Testis (tissue), 2 donors: ENCODE measurements at regions not wholly inside any gene's neighbourhood (a gene's known extent, or its start where the extent isn't known, plus 50 kb on each side); places are given as distances from the start of the nearest gene placed in this dataset.

Experiments
- DNase-seq: peaks from one replicate; pipeline ENCODE4 v3.0.0-alpha.2; 2019
- H3K27ac ChIP-seq, 2 donors: fragments of 200-600 bp; sonication (generic); one replicate each; pipeline ENCODE4 v1.5.1; 2019
- H3K27me3 ChIP-seq: fragments of 200-600 bp; sonication (generic); one replicate; pipeline ENCODE4 v1.5.1; 2019
- H3K36me3 ChIP-seq: fragments of 200-600 bp; sonication (generic); one replicate; pipeline ENCODE4 v1.5.1; 2017; ENCODE audit warnings: low read depth; ENCODE audit errors: missing control alignments
- H3K4me1 ChIP-seq: fragments of 200-600 bp; sonication (generic); one replicate; pipeline ENCODE4 v1.5.1; 2019
- H3K4me3 ChIP-seq, 2 donors: fragments of 200-600 bp; sonication (generic); one replicate each; pipeline ENCODE4 v1.5.1; 2017 to 2019
- H3K9me3 ChIP-seq: fragments of 200-600 bp; sonication (generic); one replicate; pipeline ENCODE4 v1.5.1; 2017
- CTCF ChIP-seq, 3 experiments: fragments of 450-650 bp in 2 of 3; fragments of 200-600 bp in 1 of 3; sonication (generic) in 1 of 3; IDR thresholded peaks; one replicate each; pipeline ENCODE4 v1.5.1; 2016 to 2019; ENCODE audit warnings: antibody characterized with exemption in 3 of 3, mild to moderate bottlenecking in 2 of 3, moderate library complexity in 1 of 3
- POLR2A ChIP-seq: fragments of 450-650 bp; IDR thresholded peaks from one replicate; pipeline ENCODE4 v1.6.1; 2017; ENCODE audit warnings: antibody characterized with exemption, mild to moderate bottlenecking, moderate library complexity
- WGBS, 2 donors: methylation state at CpG; one replicate each; pipeline ENCODE4 v1.1.5; 2018; 5-methylcytosine and 5-hydroxymethylcytosine counted together
- intact Hi-C: fragments of 100-400 bp; cut with DNase I; formaldehyde crosslinking; loops from one replicate; pipeline ENCODE4 v1.15.1; 2023; ENCODE audit warnings: low total_unique reads

- DNase-seq: no peak
- Histone ChIP-seq H3K4me3 (no peak overlapping the region), H3K27ac (no peak overlapping the region), H3K9me3 (no peaks in the 10 kb centered on the region), H3K36me3 (no peaks in the 10 kb centered on the region), H3K27me3 (no peaks in the 10 kb centered on the region), H3K4me1 (no peaks in the 10 kb centered on the region)
- WGBS, 2 donors: 87 to 97% methylated on average over 2 of the region's 2 CpGs
- intact Hi-C loops: no loop called here
- no peak for TF ChIP-seq CTCF (IDR thresholded peaks at IDR 0.05)
- no peak for TF ChIP-seq POLR2A
These were observed 66.5 kb upstream of the MAST4 start for GRCh38 chr5:66529704-66530103.

GRCh38 chr5:66538126-66538525 lies 58.1 kb upstream of the MAST4 start:
- Histone ChIP-seq H3K27ac (no peak overlapping the region), H3K4me3 (no peak overlapping the region), H3K9me3 (no peaks in the 10 kb centered on the region), H3K27me3 (no peaks in the 10 kb centered on the region), H3K36me3 (no peaks in the 10 kb centered on the region), H3K4me1 (no peaks in the 10 kb centered on the region)
- intact Hi-C loops: no loop called here
- DNase-seq: no peak
- no peak for TF ChIP-seq CTCF (IDR thresholded peaks at IDR 0.05)
- TF ChIP-seq POLR2A: no peak

- intact Hi-C loops: no loop called here
- no peaks in the 10 kb centered on the region for H3K4me1 ChIP-seq
- no peak for DNase-seq
- H3K27me3 ChIP-seq: no peaks in the 10 kb centered on the region
- no peak overlapping the region for H3K4me3 ChIP-seq
- TF ChIP-seq CTCF (IDR thresholded peaks at IDR 0.05) (no peak), POLR2A (no peak)
- no peaks in the 10 kb centered on the region for H3K36me3 ChIP-seq
- no peak overlapping the region for H3K27ac ChIP-seq
- WGBS, 2 donors: 86 to 94% methylated on average over 3 of the region's 3 CpGs
- H3K9me3 ChIP-seq: no peaks in the 10 kb centered on the region
These were observed 57.7 kb upstream of the MAST4 start for GRCh38 chr5:66538531-66538930.

GRCh38 chr5:66540078-66540477 lies 56.1 kb upstream of the MAST4 start:
- no peak for DNase-seq
- 76 to 84% methylated on average over 2 of the region's 2 CpGs for WGBS, 2 donors
- Histone ChIP-seq H3K27ac (no peak overlapping the region), H3K27me3 (no peaks in the 10 kb centered on the region), H3K36me3 (no peaks in the 10 kb centered on the region), H3K9me3 (no peaks in the 10 kb centered on the region), H3K4me3 (no peak overlapping the region), H3K4me1 (no peaks in the 10 kb centered on the region)
- intact Hi-C loops: no loop called here
- TF ChIP-seq POLR2A (no peak), CTCF (IDR thresholded peaks at IDR 0.05) (no peak)

GRCh38 chr5:66542711-66543110 lies 53.5 kb upstream of the MAST4 start:
- intact Hi-C loops: no loop called here
- Histone ChIP-seq H3K4me3 (no peak overlapping the region), H3K27me3 (no peaks in the 10 kb centered on the region), H3K36me3 (no peaks in the 10 kb centered on the region), H3K27ac (no peak overlapping the region), H3K4me1 (no peaks in the 10 kb centered on the region), H3K9me3 (no peaks in the 10 kb centered on the region)
- TF ChIP-seq POLR2A (no peak), CTCF (IDR thresholded peaks at IDR 0.05) (no peak)
- DNase-seq: no peak
